ENCODE measurements at regions not wholly inside any gene's neighbourhood (a gene's known extent, or its start where the extent isn't known, plus 50 kb on each side); places are given as distances from the start of the nearest gene placed in this dataset.
A peak's percentile ranks its signal among the peaks of the same experiment; 100 is the strongest.

DNA sequence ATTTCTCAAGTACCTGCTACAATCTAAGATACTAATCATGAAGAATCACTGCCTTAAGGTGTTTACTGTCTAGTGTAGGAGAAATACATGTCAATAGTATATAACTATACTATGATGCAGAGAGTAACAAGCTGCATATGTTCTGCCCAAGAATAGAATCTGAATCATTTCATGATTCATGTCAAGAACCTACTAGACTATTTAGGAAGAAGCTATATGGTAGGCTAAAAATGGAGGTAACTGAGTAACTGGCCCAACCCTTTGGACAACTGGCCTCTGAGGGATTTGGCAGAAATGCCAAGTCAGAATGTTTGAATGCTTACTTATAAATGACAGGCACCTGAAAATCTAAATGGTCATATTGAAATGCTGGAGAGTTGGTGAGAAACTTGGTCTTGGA, 59.9 kb upstream of the DGKG start:
- Histone ChIP-seq H3K4me3 (no peak overlapping the region), H3K27ac (no peak overlapping the region), H3K4me2 (no peak overlapping the region), H3K9me3 (replicated peaks in 1 of 11) (no peaks in the 10 kb centered on the region), H3K27me3 (no peaks in the 10 kb centered on the region), H3K4me1 (peaks cover 5 to 27% (median 24%) of the 10 kb centered on the region in 10 experiments; a peak in 18 of 20 replicates), H3K9ac (no peak overlapping the region), H4K20me1 (no peaks in the 10 kb centered on the region), H3K36me3 (no peaks in the 10 kb centered on the region)
- TF ChIP-seq Cebpa-rat (IDR thresholded peaks at IDR 0.05) = no peak

DNA sequence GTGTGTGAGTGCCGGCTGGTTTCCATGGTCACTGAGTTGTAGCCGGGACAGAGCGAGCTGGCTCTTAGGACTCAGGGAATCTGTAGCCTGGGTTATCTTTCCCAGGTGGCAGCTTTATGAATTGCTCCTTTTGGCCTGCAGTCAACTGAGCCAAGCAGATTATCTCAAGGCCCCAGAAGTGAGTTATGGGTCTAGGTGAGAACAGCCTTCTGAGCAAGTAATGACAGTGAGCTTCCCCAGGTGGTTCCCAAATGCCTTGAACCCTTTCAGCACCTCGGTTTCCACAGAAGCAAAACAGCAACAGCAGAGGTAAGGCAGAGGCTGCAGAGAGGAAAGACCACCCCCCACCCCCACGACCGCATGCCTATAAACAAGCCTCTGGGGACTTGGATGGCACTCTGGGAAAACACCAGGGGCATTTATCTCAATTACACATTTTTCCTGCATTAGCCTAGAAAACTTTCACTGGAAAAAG, 56.7 kb upstream of the DGKG start:
- no peak overlapping the region for H3K4me3 ChIP-seq
- no peak overlapping the region for H3K27ac ChIP-seq
- H3K4me2 ChIP-seq = no peak overlapping the region
- no peak overlapping the region for H3K9ac ChIP-seq
- peaks cover 14 to 19% (median 18%) of the 10 kb centered on the region in 10 experiments for H3K4me1 ChIP-seq
- H3K9me3 ChIP-seq (replicated peaks in 1 of 11) = no peaks in the 10 kb centered on the region
- H4K20me1 ChIP-seq = no peaks in the 10 kb centered on the region
- H3K36me3 ChIP-seq = no peaks in the 10 kb centered on the region
- no peak for TF ChIP-seq Cebpa-rat (IDR thresholded peaks at IDR 0.05)
- H3K27me3 ChIP-seq = no peaks in the 10 kb centered on the region

DNA sequence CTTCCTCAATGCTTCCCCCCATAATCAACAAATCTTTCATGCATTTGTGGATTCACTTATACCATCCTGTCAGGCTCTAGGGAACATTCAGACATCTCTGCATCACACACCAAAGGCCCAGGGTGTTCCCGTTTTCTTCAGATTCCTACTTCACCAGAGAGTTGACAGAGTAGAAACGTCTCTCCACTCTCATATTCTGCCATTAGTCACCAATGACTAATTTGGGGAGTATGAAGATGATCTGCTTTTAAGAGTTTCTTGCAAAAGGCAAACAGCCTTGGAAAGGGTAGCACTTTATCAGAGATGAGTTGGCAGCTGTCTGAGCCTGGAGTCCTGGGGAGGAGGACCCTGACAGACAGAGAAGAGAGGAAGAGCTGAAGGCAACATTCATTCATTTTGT, 55.8 kb upstream of the DGKG start:
- no peak overlapping the region for H3K9ac ChIP-seq
- no peak overlapping the region for H3K27ac ChIP-seq
- peaks cover 18 to 28% (median 27%) of the 10 kb centered on the region in 10 experiments for H3K4me1 ChIP-seq
- H3K9me3 ChIP-seq (replicated peaks in 1 of 11) = no peaks in the 10 kb centered on the region
- no peaks in the 10 kb centered on the region for H3K27me3 ChIP-seq
- no peak overlapping the region for H3K4me3 ChIP-seq
- no peak for TF ChIP-seq Cebpa-rat (IDR thresholded peaks at IDR 0.05)
- H4K20me1 ChIP-seq = no peaks in the 10 kb centered on the region
- H3K4me2 ChIP-seq = no peak overlapping the region
- H3K36me3 ChIP-seq = no peaks in the 10 kb centered on the region

DNA sequence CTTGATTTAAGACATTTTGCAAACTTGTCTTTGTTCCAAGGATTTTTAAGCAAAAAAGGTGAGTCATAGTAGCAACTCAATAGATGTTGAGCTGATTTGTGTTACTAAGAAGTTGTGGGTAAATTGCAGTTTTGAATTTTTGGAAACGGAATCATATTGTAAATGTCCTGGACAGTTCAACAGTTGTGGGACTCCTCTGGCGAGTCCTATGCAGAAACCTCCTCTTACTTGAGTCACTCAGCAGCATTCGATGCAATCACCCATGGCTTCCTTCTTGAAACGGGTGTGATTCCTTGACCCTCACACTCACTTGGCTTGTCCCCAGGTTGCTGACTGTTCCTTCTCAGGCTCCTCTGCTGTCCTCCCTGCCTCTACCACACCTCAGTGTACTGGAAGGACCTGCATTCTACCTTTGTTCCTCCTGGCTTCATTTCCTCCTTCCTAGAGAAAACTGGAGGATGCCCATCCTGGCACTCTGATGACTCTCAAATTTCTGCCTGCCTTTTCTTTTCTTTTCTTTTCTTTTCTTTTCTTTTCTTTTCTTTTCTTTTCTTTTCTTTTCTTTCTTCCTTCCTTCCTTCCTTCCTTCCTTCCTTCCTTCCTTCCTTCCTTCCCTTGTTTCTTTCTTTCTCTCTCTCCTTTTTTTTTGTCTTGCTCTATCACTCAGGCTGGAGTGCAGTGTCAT, 52.8 kb upstream of the DGKG start:
- peak overlapping the region; percentile 73 to 97 (median 88) for H3K4me2 ChIP-seq
- H4K20me1 ChIP-seq = no peaks in the 10 kb centered on the region
- peaks cover 18 to 30% (median 27%) of the 10 kb centered on the region in 10 experiments for H3K4me1 ChIP-seq
- no peaks in the 10 kb centered on the region for H3K36me3 ChIP-seq
- H3K27me3 ChIP-seq = no peaks in the 10 kb centered on the region
- no peaks in the 10 kb centered on the region for H3K9me3 ChIP-seq (replicated peaks in 1 of 11)
- no peak overlapping the region; a peak in 2 of 20 replicates for H3K4me3 ChIP-seq
- H3K9ac ChIP-seq = no peak overlapping the region
- no peak for TF ChIP-seq Cebpa-rat (IDR thresholded peaks at IDR 0.05)
- no peak overlapping the region for H3K27ac ChIP-seq

DNA sequence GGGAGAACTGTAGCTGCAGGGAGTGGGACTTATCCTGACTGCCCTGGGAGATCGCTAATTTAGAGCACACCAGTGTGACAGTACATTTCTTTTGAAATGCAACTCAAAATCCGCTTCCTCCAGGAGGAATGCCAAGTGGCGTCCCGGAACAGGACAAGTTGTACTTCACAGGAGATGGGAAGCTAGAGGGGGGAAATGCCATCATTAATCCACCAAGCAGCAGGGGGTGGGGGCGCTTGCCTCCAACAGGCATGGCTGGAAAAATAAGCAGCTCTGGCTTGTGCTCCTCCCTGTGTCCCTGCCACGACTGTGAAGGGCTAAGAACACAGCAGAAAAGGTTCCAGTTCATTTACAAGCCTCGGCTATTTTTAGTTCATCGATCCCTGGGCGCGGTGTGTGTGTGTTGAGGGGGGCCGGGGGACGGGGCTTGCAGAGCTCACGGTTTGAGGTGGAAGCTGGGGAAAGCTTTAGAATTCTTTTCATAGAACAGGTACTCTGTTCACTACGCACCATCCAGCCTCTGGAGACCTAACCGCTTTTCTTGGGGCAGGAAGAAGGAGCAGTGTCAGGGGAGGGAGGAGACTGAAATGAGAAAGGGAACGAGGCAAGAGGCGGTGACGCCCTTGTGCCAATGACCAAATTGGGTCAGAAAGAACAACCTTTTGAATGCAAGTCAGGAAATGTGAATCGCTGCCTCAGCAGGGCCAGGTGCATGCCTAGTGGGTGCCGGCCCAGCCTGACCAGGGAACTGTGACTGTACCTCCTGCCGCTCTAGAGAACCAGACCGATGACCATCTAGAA, 51.8 kb upstream of the DGKG start:
- H3K4me2 ChIP-seq = peak overlapping the region; percentile 73 to 97 (median 88)

DNA sequence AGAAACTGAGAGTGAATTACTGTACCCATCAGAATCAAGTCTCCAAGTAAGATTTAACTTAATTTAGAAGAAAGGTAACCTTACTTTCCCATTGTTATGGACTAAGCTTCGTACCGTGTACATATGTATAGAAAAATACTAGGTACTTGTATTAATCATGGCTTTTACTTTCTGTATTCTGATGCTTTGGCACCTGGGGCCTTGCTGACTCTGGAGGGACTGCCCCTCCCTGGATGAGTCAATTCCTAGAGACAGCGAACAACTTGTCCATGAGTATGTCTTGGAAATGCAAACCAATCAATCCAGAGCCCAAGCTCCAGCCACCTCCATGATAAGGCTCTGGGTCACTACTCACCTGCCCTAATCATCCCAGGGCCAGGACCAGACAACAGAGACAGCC, 50.0 kb upstream of the DGKG start:
- H3K4me2 ChIP-seq = no peak overlapping the region
- H3K36me3 ChIP-seq = no peaks in the 10 kb centered on the region
- no peak overlapping the region for H3K4me3 ChIP-seq
- peaks cover 18 to 30% (median 27%) of the 10 kb centered on the region in 10 experiments for H3K4me1 ChIP-seq
- H3K9ac ChIP-seq = no peak overlapping the region
- no peak for TF ChIP-seq Cebpa-rat (IDR thresholded peaks at IDR 0.05)
- no peaks in the 10 kb centered on the region for H3K27me3 ChIP-seq
- no peaks in the 10 kb centered on the region for H3K9me3 ChIP-seq (replicated peaks in 1 of 11)
- H3K27ac ChIP-seq = no peak overlapping the region
- no peaks in the 10 kb centered on the region for H4K20me1 ChIP-seq

More for the DNA sequence above, 51.8 kb upstream of the DGKG start:
- Histone ChIP-seq H4K20me1 (no peaks in the 10 kb centered on the region), H3K27ac (no peak overlapping the region), H3K4me3 (peak overlapping the region; percentile 41 to 63 (median 46)), H3K36me3 (no peaks in the 10 kb centered on the region), H3K4me1 (peaks cover 18 to 30% (median 27%) of the 10 kb centered on the region in 10 experiments), H3K9me3 (replicated peaks in 1 of 11) (no peaks in the 10 kb centered on the region), H3K9ac (peak overlapping the region in 10 of 11 experiments; percentile 7 to 56 (median 37); a peak in 13 of 22 replicates), H3K27me3 (no peaks in the 10 kb centered on the region)
- TF ChIP-seq Cebpa-rat (IDR thresholded peaks at IDR 0.05) = no peak
